ENCODE measurements at regions not wholly inside any gene's neighbourhood (a gene's known extent, or its start where the extent isn't known, plus 50 kb on each side); places are given as distances from the start of the nearest gene placed in this dataset.

GRCh38 chr4:130233377-130234047, 1137.6 kb downstream of the C4orf33 start:
- no peaks in the 10 kb centered on the region for H3K36me3 Mint-ChIP-seq
- ChIA-PET POLR2A (no interaction called here), CTCF (no interaction called here)
- Histone ChIP-seq H3K9me3 (ENCODE audit: low read length) (no peaks in the 10 kb centered on the region), H3K4me1 (ENCODE audit: insufficient read depth, low read length) (no peaks in the 10 kb centered on the region), H3K27ac (ENCODE audit: low read depth, low read length) (no peak overlapping the region), H3K36me3 (ENCODE audit: insufficient read depth, low read length) (no peaks in the 10 kb centered on the region), H3K27me3 (ENCODE audit: insufficient read depth, low read length, poor library complexity, severe bottlenecking) (no peaks in the 10 kb centered on the region), H3K4me3 (ENCODE audit: low read length) (no peak overlapping the region)
- no peaks in the 10 kb centered on the region for H3K27me3 Mint-ChIP-seq
- peak overlapping the region in 5 of 8 donors; percentile 12 to 51 (median 35) for H3K27ac Mint-ChIP-seq
- DNase-seq = no peak
- peak overlapping the region in 5 of 7 donors; percentile 5 to 74 (median 44) for H3K4me3 Mint-ChIP-seq
- peaks cover 0 to 6% (median 6%) of the 10 kb centered on the region in 3 donors for H3K4me1 Mint-ChIP-seq
- peaks cover 0 to 25% (median 3%) of the 10 kb centered on the region in 5 donors for H3K9me3 Mint-ChIP-seq

GRCh38 chr4:130238121-130238520, 1142.2 kb downstream of the C4orf33 start:
- H3K36me3 ChIP-seq (ENCODE audit: insufficient read depth, low read length) = no peaks in the 10 kb centered on the region
- H3K9me3 ChIP-seq (ENCODE audit: low read length) = no peaks in the 10 kb centered on the region
- H3K27ac ChIP-seq (ENCODE audit: low read depth, low read length) = no peak overlapping the region
- DNase-seq = no peak
- no peak overlapping the region for H3K4me3 Mint-ChIP-seq
- peaks cover under 1 to 25% (median 3%) of the 10 kb centered on the region in 5 donors for H3K9me3 Mint-ChIP-seq
- ChIA-PET POLR2A (no interaction called here), CTCF (no interaction called here)
- peaks cover 0 to 6% (median 6%) of the 10 kb centered on the region in 3 donors for H3K4me1 Mint-ChIP-seq
- H3K4me3 ChIP-seq (ENCODE audit: low read length) = no peak overlapping the region
- H3K27me3 ChIP-seq (ENCODE audit: insufficient read depth, low read length, poor library complexity, severe bottlenecking) = no peaks in the 10 kb centered on the region
- no peaks in the 10 kb centered on the region for H3K27me3 Mint-ChIP-seq
- no peak overlapping the region for H3K27ac Mint-ChIP-seq
- H3K4me1 ChIP-seq (ENCODE audit: insufficient read depth, low read length) = no peaks in the 10 kb centered on the region
- no peaks in the 10 kb centered on the region for H3K36me3 Mint-ChIP-seq

GRCh38 chr4:130249002-130249401, 1153.0 kb downstream of the C4orf33 start:
- ChIA-PET POLR2A (no interaction called here), CTCF (no interaction called here)
- Mint-ChIP-seq H3K36me3 (no peaks in the 10 kb centered on the region), H3K4me1 (no peaks in the 10 kb centered on the region), H3K27ac (no peak overlapping the region), H3K9me3 (peaks cover 0 to 8% (median 2%) of the 10 kb centered on the region in 5 donors), H3K27me3 (no peaks in the 10 kb centered on the region), H3K4me3 (no peak overlapping the region)
- Histone ChIP-seq H3K36me3 (ENCODE audit: insufficient read depth, low read length) (no peaks in the 10 kb centered on the region), H3K27me3 (ENCODE audit: insufficient read depth, low read length, poor library complexity, severe bottlenecking) (no peaks in the 10 kb centered on the region), H3K4me1 (ENCODE audit: insufficient read depth, low read length) (no peaks in the 10 kb centered on the region), H3K9me3 (ENCODE audit: low read length) (no peaks in the 10 kb centered on the region), H3K27ac (ENCODE audit: low read depth, low read length) (no peak overlapping the region), H3K4me3 (ENCODE audit: low read length) (no peak overlapping the region)
- no peak for DNase-seq

DNA sequence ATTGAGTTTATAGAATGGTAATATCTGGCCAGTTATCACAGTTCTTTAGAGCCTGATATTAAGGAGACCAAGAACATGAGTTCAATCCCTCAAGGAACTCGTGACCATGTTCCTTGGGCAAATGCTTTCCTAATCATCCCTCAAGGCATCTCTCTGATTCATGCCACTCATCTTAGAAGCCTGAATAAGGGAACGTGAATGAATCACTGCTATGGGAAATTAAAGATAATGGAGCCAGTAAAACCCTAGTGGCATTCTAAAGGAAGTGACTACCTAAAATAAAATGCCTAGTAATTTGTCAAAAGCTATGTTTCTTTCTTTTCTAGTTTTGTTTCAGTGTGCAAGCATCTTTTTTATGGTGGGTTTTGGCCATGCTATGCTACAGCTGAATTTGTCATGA, 1161.3 kb downstream of the C4orf33 start:
- H3K4me3 Mint-ChIP-seq = no peak overlapping the region
- POLR2A ChIA-PET = no interaction called here

DNA sequence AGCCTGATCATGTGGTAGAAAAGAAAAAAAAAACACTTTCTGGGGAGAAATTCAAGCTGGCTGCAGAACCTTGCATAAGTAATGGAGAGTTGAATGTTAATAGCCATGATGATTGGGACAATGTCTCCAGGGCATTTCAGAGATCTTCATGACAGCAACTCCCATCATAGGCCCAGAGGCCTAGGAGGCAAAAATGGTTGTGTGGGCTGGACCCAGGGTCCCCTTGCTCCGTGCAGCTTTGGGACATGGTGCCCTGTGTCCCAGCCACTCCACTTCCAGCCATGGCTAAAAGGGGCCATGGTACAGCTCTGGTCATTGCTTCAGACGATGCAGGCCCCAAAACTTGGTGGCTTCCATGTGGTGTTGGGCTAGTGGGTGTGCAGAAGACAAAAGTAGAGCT, 1170.9 kb downstream of the C4orf33 start:
- DNase-seq = no peak
- Mint-ChIP-seq H3K9me3 (peaks cover 7 to 16% (median 12%) of the 10 kb centered on the region in 5 donors), H3K4me3 (no peak overlapping the region), H3K27ac (no peak overlapping the region), H3K27me3 (no peaks in the 10 kb centered on the region), H3K36me3 (no peaks in the 10 kb centered on the region), H3K4me1 (no peaks in the 10 kb centered on the region)
- Histone ChIP-seq H3K4me3 (ENCODE audit: low read length) (no peak overlapping the region), H3K9me3 (ENCODE audit: low read length) (no peaks in the 10 kb centered on the region), H3K27ac (ENCODE audit: low read depth, low read length) (no peak overlapping the region), H3K27me3 (ENCODE audit: insufficient read depth, low read length, poor library complexity, severe bottlenecking) (no peaks in the 10 kb centered on the region), H3K4me1 (ENCODE audit: insufficient read depth, low read length) (no peaks in the 10 kb centered on the region), H3K36me3 (ENCODE audit: insufficient read depth, low read length) (no peaks in the 10 kb centered on the region)
- ChIA-PET CTCF (no interaction called here), POLR2A (no interaction called here)

More for the DNA sequence above, 1161.3 kb downstream of the C4orf33 start:
- peaks cover 0 to 5% (median 2%) of the 10 kb centered on the region in 5 donors for H3K9me3 Mint-ChIP-seq
- Histone ChIP-seq H3K4me1 (ENCODE audit: insufficient read depth, low read length) (no peaks in the 10 kb centered on the region), H3K27me3 (ENCODE audit: insufficient read depth, low read length, poor library complexity, severe bottlenecking) (no peaks in the 10 kb centered on the region), H3K27ac (ENCODE audit: low read depth, low read length) (no peak overlapping the region), H3K9me3 (ENCODE audit: low read length) (no peaks in the 10 kb centered on the region), H3K4me3 (ENCODE audit: low read length) (no peak overlapping the region), H3K36me3 (ENCODE audit: insufficient read depth, low read length) (no peaks in the 10 kb centered on the region)
- no peaks in the 10 kb centered on the region for H3K4me1 Mint-ChIP-seq
- H3K36me3 Mint-ChIP-seq = no peaks in the 10 kb centered on the region
- H3K27me3 Mint-ChIP-seq = no peaks in the 10 kb centered on the region
- no peak for DNase-seq
- H3K27ac Mint-ChIP-seq = no peak overlapping the region
- CTCF ChIA-PET = no interaction called here

DNA sequence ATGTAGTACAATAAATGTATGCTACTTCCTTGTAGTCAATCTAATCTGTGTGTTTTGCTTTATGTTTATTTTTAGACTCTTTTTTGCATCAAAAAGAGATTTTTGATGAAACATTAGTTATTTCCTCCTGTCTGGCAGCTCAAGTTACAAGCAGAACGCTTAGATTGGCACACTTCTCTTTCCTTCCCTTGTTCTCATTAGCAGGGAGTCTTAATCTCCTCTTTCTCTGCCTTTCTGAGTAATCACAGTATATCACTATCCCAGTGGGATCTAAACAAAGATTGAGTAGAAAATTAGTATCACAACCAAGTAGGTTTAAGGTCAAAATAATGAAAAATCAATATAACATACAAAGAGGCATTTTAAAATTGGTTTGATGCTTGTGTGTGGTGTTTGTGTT, 1192.6 kb downstream of the C4orf33 start:
- ChIA-PET POLR2A (no interaction called here), CTCF (no interaction called here)
- Histone ChIP-seq H3K4me3 (ENCODE audit: low read length) (no peak overlapping the region), H3K36me3 (ENCODE audit: insufficient read depth, low read length) (no peaks in the 10 kb centered on the region), H3K27me3 (ENCODE audit: insufficient read depth, low read length, poor library complexity, severe bottlenecking) (no peaks in the 10 kb centered on the region), H3K27ac (ENCODE audit: low read depth, low read length) (no peak overlapping the region), H3K9me3 (ENCODE audit: low read length) (no peaks in the 10 kb centered on the region), H3K4me1 (ENCODE audit: insufficient read depth, low read length) (no peaks in the 10 kb centered on the region)
- Mint-ChIP-seq H3K9me3 (peaks cover 0 to 25% (median 6%) of the 10 kb centered on the region in 5 donors), H3K4me3 (no peak overlapping the region), H3K36me3 (no peaks in the 10 kb centered on the region), H3K4me1 (no peaks in the 10 kb centered on the region), H3K27ac (no peak overlapping the region), H3K27me3 (no peaks in the 10 kb centered on the region)
- no peak for DNase-seq

DNA sequence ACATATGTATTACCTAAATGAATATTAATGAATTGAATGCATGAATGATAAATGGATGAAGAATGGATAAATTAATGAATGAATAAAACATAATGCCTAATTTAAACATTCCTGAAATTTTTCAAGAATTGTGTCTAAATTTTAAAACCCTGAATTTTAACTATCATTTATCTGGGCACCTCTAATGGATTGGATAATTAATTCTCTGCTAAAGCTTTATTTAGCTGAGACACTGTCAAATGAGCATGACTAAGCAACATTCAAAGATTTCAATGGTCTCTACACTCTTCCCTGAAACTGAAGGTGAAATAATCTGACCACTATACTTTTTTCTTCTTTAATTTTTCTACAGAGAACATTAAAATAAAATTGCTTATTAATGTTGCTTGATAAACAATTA, 1197.7 kb downstream of the C4orf33 start:
- H3K9me3 Mint-ChIP-seq = peaks cover 0 to 28% (median 6%) of the 10 kb centered on the region in 5 donors
- Histone ChIP-seq H3K4me1 (ENCODE audit: insufficient read depth, low read length) (no peaks in the 10 kb centered on the region), H3K4me3 (ENCODE audit: low read length) (no peak overlapping the region), H3K36me3 (ENCODE audit: insufficient read depth, low read length) (no peaks in the 10 kb centered on the region), H3K27ac (ENCODE audit: low read depth, low read length) (no peak overlapping the region), H3K9me3 (ENCODE audit: low read length) (no peaks in the 10 kb centered on the region), H3K27me3 (ENCODE audit: insufficient read depth, low read length, poor library complexity, severe bottlenecking) (no peaks in the 10 kb centered on the region)
- no peak overlapping the region for H3K4me3 Mint-ChIP-seq
- no peaks in the 10 kb centered on the region for H3K36me3 Mint-ChIP-seq
- no peak for DNase-seq
- ChIA-PET POLR2A (no interaction called here), CTCF (no interaction called here)
- H3K27me3 Mint-ChIP-seq = no peaks in the 10 kb centered on the region
- no peak overlapping the region for H3K27ac Mint-ChIP-seq
- H3K4me1 Mint-ChIP-seq = no peaks in the 10 kb centered on the region

- Mint-ChIP-seq H3K4me3 (no peak overlapping the region), H3K4me1 (no peaks in the 10 kb centered on the region), H3K9me3 (peaks cover 1 to 17% (median 7%) of the 10 kb centered on the region in 5 donors), H3K36me3 (no peaks in the 10 kb centered on the region), H3K27me3 (no peaks in the 10 kb centered on the region), H3K27ac (no peak overlapping the region)
- no peak overlapping the region for H3K27ac ChIP-seq (ENCODE audit: low read depth, low read length)
- no peaks in the 10 kb centered on the region for H3K9me3 ChIP-seq (ENCODE audit: low read length)
- no peaks in the 10 kb centered on the region for H3K36me3 ChIP-seq (ENCODE audit: insufficient read depth, low read length)
- no peak overlapping the region for H3K4me3 ChIP-seq (ENCODE audit: low read length)
- ChIA-PET POLR2A (no interaction called here), CTCF (no interaction called here)
- H3K4me1 ChIP-seq (ENCODE audit: insufficient read depth, low read length) = no peaks in the 10 kb centered on the region
- no peaks in the 10 kb centered on the region for H3K27me3 ChIP-seq (ENCODE audit: insufficient read depth, low read length, poor library complexity, severe bottlenecking)
- no peak for DNase-seq
Observed at GRCh38 chr4:130296448-130296847, 1200.5 kb downstream of the C4orf33 start.

All from CD8-positive, alpha-beta memory T cell (primary cell).